Keratinocyte (primary cell): ENCODE measurements at regions not wholly inside any gene's neighbourhood (a gene's known extent, or its start where the extent isn't known, plus 50 kb on each side); places are given as distances from the start of the nearest gene placed in this dataset.

Experiments
- DNase-seq: peaks from one replicate; pipeline ENCODE4 v3.0.0-alpha.2; 2011; ENCODE audit warnings: low read depth, missing footprints, low spot score
- FAIRE-seq: peaks from 2 replicates; lab custom pipeline; 2011; peaks lifted over from hg19 to GRCh38; lab: Jason Lieb, UNC
- H2AFZ ChIP-seq: 2 replicates; pipeline ENCODE4 v1.6.0; 2012; ENCODE audit warnings: low read length, control low read depth, inconsistent platforms; ENCODE audit not compliant: control insufficient read depth
- H3K27ac ChIP-seq: 2 replicates; pipeline ENCODE4 v1.5.1; 2011; ENCODE audit warnings: low read length; ENCODE audit not compliant: control insufficient read depth, insufficient read depth
- H3K27me3 ChIP-seq: 3 replicates; pipeline ENCODE4 v1.6.0; 2011; ENCODE audit warnings: low read length; ENCODE audit not compliant: control insufficient read depth, insufficient read depth; ENCODE audit errors: extremely low read depth
- H3K36me3 ChIP-seq, 2 experiments: 2 replicates in 1 of 2; 3 replicates in 1 of 2; pipeline ENCODE4 v1.5.1; 2011; ENCODE audit warnings: low read length in 2 of 2, mild to moderate bottlenecking in 1 of 2; ENCODE audit not compliant: control insufficient read depth in 2 of 2, insufficient read depth in 2 of 2; ENCODE audit errors: extremely low read depth in 1 of 2
- H3K4me1 ChIP-seq: 3 replicates; pipeline ENCODE4 v1.5.1; 2011; ENCODE audit warnings: low read length; ENCODE audit not compliant: control insufficient read depth, insufficient read depth; ENCODE audit errors: extremely low read depth
- H3K4me2 ChIP-seq: 3 replicates; pipeline ENCODE4 v1.6.0; 2011; ENCODE audit warnings: low read depth, low read length; ENCODE audit not compliant: control insufficient read depth, insufficient read depth; ENCODE audit errors: extremely low read depth
- H3K4me3 ChIP-seq, 3 experiments: fragments of 200-600 bp in 1 of 3; sonication (generic) in 1 of 3; 2 replicates in 2 of 3; 3 replicates in 1 of 3; pipeline ENCODE4 v1.5.1; 2011 to 2016; ENCODE audit warnings: low read length in 3 of 3, mild to moderate bottlenecking in 3 of 3, control low read depth in 2 of 3, inconsistent platforms in 1 of 3, low read depth in 1 of 3, mixed read lengths in 1 of 3, mixed run types in 1 of 3, moderate library complexity in 1 of 3; ENCODE audit not compliant: control insufficient read depth in 2 of 3, insufficient read depth in 2 of 3; ENCODE audit errors: extremely low read depth in 1 of 3
- H3K79me2 ChIP-seq: 2 replicates; pipeline ENCODE4 v1.6.0; 2012; ENCODE audit warnings: low read length; ENCODE audit not compliant: control insufficient read depth, insufficient read depth
- H3K9ac ChIP-seq: 3 replicates; pipeline ENCODE4 v1.6.0; 2011; ENCODE audit warnings: low read length; ENCODE audit not compliant: control insufficient read depth, insufficient read depth; ENCODE audit errors: extremely low read depth
- H3K9me1 ChIP-seq: 3 replicates; pipeline ENCODE4 v1.6.0; 2011; ENCODE audit warnings: low read length; ENCODE audit not compliant: control insufficient read depth, insufficient read depth; ENCODE audit errors: extremely low read depth
- H3K9me3 ChIP-seq: 2 replicates; pipeline ENCODE4 v1.5.1; 2012; ENCODE audit warnings: low read depth, low read length; ENCODE audit not compliant: control insufficient read depth
- H4K20me1 ChIP-seq: 3 replicates; pipeline ENCODE4 v1.6.0; 2011; ENCODE audit warnings: low read length; ENCODE audit not compliant: control insufficient read depth, insufficient read depth; ENCODE audit errors: extremely low read depth
- CTCF ChIP-seq, 3 experiments: IDR thresholded peaks in 1 of 3; conservative IDR thresholded peaks in 1 of 3; optimal IDR thresholded peaks in 1 of 3; 2 replicates in 2 of 3; 3 replicates in 1 of 3; pipeline versions ENCODE3 to v1.5.1; 2011; ENCODE audit warnings: low read length in 3 of 3, mild to moderate bottlenecking in 3 of 3, moderate library complexity in 2 of 3, control low read depth in 1 of 3, inconsistent platforms in 1 of 3; ENCODE audit not compliant: insufficient read depth in 2 of 3; ENCODE audit errors: extremely low read depth in 1 of 3
- EZH2 ChIP-seq: IDR thresholded peaks from one replicate; pipeline ENCODE4 v1.6.1; 2012; ENCODE audit warnings: inconsistent platforms, mild to moderate bottlenecking, low read length, moderate library complexity
- dilution Hi-C: fragments of 300-500 bp; cut with MboI; formaldehyde crosslinking; loops from one replicate; pipeline ENCODE4 v1.7.0; 2020; ENCODE audit warnings: low sequenced_read_pairs; ENCODE audit not compliant: extremely low pct_ligation_motif_present

GRCh38 chr5:29351170-29351569 is 1842.3 kb upstream of the CDH6 start:
- no peak overlapping the region for H3K9ac ChIP-seq
- no peak overlapping the region for H3K4me2 ChIP-seq
- dilution Hi-C loops = no loop called here
- H3K79me2 ChIP-seq = no peaks in the 10 kb centered on the region
- no peak overlapping the region for H2AFZ ChIP-seq
- H3K9me3 ChIP-seq = no peaks in the 10 kb centered on the region
- no peak overlapping the region for H3K4me3 ChIP-seq
- H3K4me1 ChIP-seq = no peaks in the 10 kb centered on the region
- no peak overlapping the region for H3K27ac ChIP-seq
- no peaks in the 10 kb centered on the region for H3K9me1 ChIP-seq
- H4K20me1 ChIP-seq = no peaks in the 10 kb centered on the region
- no peaks in the 10 kb centered on the region for H3K27me3 ChIP-seq
- no peaks in the 10 kb centered on the region for H3K36me3 ChIP-seq
- DNase-seq (no peak), FAIRE-seq (no peak)
- no peak for TF ChIP-seq EZH2
- no peak for TF ChIP-seq CTCF (optimal IDR thresholded peaks at IDR 0.05 in 1 of 3, IDR thresholded peaks at IDR 0.05 in 1 of 3, conservative IDR thresholded peaks at IDR 0.05 in 1 of 3; ENCODE audit: extremely low read depth in 1 of 3, insufficient read depth in 2 of 3, low read length in 3 of 3)

- no peak for DNase-seq
- H3K4me3 ChIP-seq = no peak overlapping the region
- H3K79me2 ChIP-seq = no peaks in the 10 kb centered on the region
- no peak overlapping the region for H3K4me2 ChIP-seq
- dilution Hi-C loops = no loop called here
- FAIRE-seq = no peak
- H4K20me1 ChIP-seq = no peaks in the 10 kb centered on the region
- TF ChIP-seq CTCF (optimal IDR thresholded peaks at IDR 0.05 in 1 of 3, IDR thresholded peaks at IDR 0.05 in 1 of 3, conservative IDR thresholded peaks at IDR 0.05 in 1 of 3; ENCODE audit: extremely low read depth in 1 of 3, insufficient read depth in 2 of 3, low read length in 3 of 3) = no peak
- no peak for TF ChIP-seq EZH2
- H2AFZ ChIP-seq = no peak overlapping the region
- H3K4me1 ChIP-seq = no peaks in the 10 kb centered on the region
- H3K27me3 ChIP-seq = no peaks in the 10 kb centered on the region
- H3K9me1 ChIP-seq = no peaks in the 10 kb centered on the region
- H3K36me3 ChIP-seq = no peaks in the 10 kb centered on the region
- no peak overlapping the region for H3K9ac ChIP-seq
- no peaks in the 10 kb centered on the region for H3K9me3 ChIP-seq
- no peak overlapping the region for H3K27ac ChIP-seq
Observed at GRCh38 chr5:29337030-29337429, 1856.5 kb upstream of the CDH6 start.
